SU-DHL-6 (cell line): ENCODE measurements at regions not wholly inside any gene's neighbourhood (a gene's known extent, or its start where the extent isn't known, plus 50 kb on each side); places are given as distances from the start of the nearest gene placed in this dataset.

Source experiments
- EZH2phosphoT487 ChIP-seq: fragments of 200-600 bp; sonication (generic), shearing (Covaris generic); conservative IDR thresholded peaks from 2 replicates; pipeline ENCODE4 v1.6.1; 2018; ENCODE audit warnings: mild to moderate bottlenecking, antibody characterized with exemption, low read length, moderate library complexity, mixed read lengths
- TF ChIP-seq, protein P1 (sequence below): fragments of 200-600 bp; sonication (generic); IDR thresholded peaks from one replicate; pipeline ENCODE4 v1.5.1; 2017; ENCODE audit warnings: antibody characterized with exemption, mild to moderate bottlenecking, low read length, moderate library complexity; ENCODE audit not compliant: insufficient read depth, poor library complexity, severe bottlenecking

DNA sequence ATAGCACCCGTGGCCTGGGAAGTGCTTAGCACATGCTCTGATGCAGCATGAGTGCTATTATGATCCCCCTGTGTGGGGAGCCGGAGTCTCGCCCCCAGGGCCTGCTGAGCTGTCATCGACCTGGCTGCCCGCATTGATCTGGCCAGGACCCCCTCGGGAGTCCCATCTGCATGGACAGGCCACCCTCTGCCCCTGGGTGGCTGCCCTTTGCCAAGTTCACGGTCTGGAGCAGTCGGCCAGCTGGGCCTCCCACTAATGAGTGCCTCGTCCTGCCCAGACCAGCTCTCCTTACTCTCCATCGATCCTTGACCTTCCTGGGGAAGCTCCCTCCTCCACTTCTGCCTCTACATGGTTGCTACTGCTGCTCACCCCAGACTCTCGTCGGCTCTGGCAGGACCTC lies 121.8 kb upstream of the RUNX3 start:
- TF ChIP-seq EZH2phosphoT487, result no peak
- TF ChIP-seq, protein P1, sequence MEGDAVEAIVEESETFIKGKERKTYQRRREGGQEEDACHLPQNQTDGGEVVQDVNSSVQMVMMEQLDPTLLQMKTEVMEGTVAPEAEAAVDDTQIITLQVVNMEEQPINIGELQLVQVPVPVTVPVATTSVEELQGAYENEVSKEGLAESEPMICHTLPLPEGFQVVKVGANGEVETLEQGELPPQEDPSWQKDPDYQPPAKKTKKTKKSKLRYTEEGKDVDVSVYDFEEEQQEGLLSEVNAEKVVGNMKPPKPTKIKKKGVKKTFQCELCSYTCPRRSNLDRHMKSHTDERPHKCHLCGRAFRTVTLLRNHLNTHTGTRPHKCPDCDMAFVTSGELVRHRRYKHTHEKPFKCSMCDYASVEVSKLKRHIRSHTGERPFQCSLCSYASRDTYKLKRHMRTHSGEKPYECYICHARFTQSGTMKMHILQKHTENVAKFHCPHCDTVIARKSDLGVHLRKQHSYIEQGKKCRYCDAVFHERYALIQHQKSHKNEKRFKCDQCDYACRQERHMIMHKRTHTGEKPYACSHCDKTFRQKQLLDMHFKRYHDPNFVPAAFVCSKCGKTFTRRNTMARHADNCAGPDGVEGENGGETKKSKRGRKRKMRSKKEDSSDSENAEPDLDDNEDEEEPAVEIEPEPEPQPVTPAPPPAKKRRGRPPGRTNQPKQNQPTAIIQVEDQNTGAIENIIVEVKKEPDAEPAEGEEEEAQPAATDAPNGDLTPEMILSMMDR, result no peak
